MCF 10A (cell line): ENCODE measurements at regions not wholly inside any gene's neighbourhood (a gene's known extent, or its start where the extent isn't known, plus 50 kb on each side); places are given as distances from the start of the nearest gene placed in this dataset.
"Not testable (repeated sequence)": the region's sequence is repeated elsewhere in the genome, so short reads cannot be mapped to it uniquely, and the experiment has no call there.

ENCODE experiments used
- BruUV-seq: library from RNA; stranded (reverse); fragments of 400-500 nt; replicated peaks from 2 replicates; lab custom pipeline; 2021; lab: Mats Ljungman, UMichigan
- CTCF ChIA-PET: fragments of 300-600 bp; sonication (Branson Sonifier 250); formaldehyde crosslinking; extraction: SDS; loops from one replicate; lab custom pipeline; 2021; ENCODE audit warnings: antibody characterized with exemption, inconsistent platforms; lab: Yijun Ruan, JAX
- POLR2A ChIA-PET: fragments of 300-600, 350-650 bp; sonication (Branson Sonifier 250); formaldehyde crosslinking; extraction: SDS; loops from one replicate; lab custom pipeline; 2020; ENCODE audit warnings: antibody characterized with exemption, inconsistent platforms; lab: Yijun Ruan, JAX
- DNase-seq: peaks from one replicate; pipeline ENCODE4 v3.0.0-alpha.2; 2018; ENCODE audit not compliant: unreplicated experiment
- H3K27ac Mint-ChIP-seq: one replicate; pipeline ENCODE4 v1.8.0; 2022; ENCODE audit warnings: mild to moderate bottlenecking, low read depth, mixed read lengths; ENCODE audit not compliant: unreplicated experiment
- H3K27me3 Mint-ChIP-seq: one replicate; pipeline ENCODE4 v1.8.0; 2022; ENCODE audit warnings: mixed read lengths; ENCODE audit not compliant: insufficient read depth, unreplicated experiment
- H3K36me3 Mint-ChIP-seq: one replicate; pipeline ENCODE4 v1.8.0; 2022; ENCODE audit warnings: mild to moderate bottlenecking, moderate library complexity, mixed read lengths; ENCODE audit not compliant: insufficient read depth, unreplicated experiment
- H3K4me1 Mint-ChIP-seq: one replicate; pipeline ENCODE4 v1.8.0; 2022; ENCODE audit warnings: mixed read lengths; ENCODE audit not compliant: insufficient read depth, unreplicated experiment
- H3K4me3 Mint-ChIP-seq: one replicate; pipeline ENCODE4 v1.8.0; 2022; ENCODE audit warnings: mild to moderate bottlenecking, moderate library complexity, mixed read lengths; ENCODE audit not compliant: unreplicated experiment
- H3K9me3 Mint-ChIP-seq: one replicate; pipeline ENCODE4 v1.8.0; 2022; ENCODE audit warnings: mixed read lengths; ENCODE audit not compliant: unreplicated experiment
- intact Hi-C: fragments of 100-400 bp; cut with micrococcal nuclease; formaldehyde crosslinking; loops from 2 replicates; pipeline ENCODE4 v1.14.1; 2022
- TF ChIP-seq, protein P1 (sequence below): fragments of 200-600 bp; IDR thresholded peaks from one replicate; pipeline ENCODE4 v1.8.0; 2022; ENCODE audit warnings: antibody characterized with exemption, mild to moderate bottlenecking; ENCODE audit not compliant: unreplicated experiment

DNA sequence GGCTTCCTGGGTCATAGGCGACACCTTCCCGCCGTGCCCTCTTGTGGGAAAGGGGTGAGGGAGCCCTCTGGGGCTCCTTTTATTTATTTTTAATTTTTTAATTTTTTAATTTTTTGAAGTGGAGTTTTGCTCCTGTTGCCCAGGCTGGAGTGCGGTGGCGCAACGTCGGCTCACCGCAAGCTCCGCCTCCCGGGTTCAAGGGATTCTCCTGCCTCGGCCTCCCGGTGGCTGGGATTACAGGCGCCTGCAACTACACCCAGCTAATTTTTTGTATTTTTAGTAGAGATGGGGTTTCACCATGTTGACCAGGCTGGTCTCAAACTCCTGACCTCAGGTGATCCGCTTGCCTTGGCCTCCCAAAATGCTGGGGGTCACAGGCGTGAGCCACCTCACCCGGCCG lies 49.9 kb upstream of the ELFN1 start:
- BruUV-seq, H3K4me3 Mint-ChIP-seq, H3K4me1 Mint-ChIP-seq, H3K27ac Mint-ChIP-seq, H3K36me3 Mint-ChIP-seq, intact Hi-C loops, DNase-seq, POLR2A ChIA-PET: not testable (repeated sequence)
- peaks cover 11% of the 10 kb centered on the region for H3K9me3 Mint-ChIP-seq
- H3K27me3 Mint-ChIP-seq: peaks cover 32% of the 10 kb centered on the region
- CTCF ChIA-PET: interaction anchor here (0.7 kb wide), 1 partner anchor 130 kb away, joined by 3 read pairs; no protein-coding TSS in a partner anchor

DNA sequence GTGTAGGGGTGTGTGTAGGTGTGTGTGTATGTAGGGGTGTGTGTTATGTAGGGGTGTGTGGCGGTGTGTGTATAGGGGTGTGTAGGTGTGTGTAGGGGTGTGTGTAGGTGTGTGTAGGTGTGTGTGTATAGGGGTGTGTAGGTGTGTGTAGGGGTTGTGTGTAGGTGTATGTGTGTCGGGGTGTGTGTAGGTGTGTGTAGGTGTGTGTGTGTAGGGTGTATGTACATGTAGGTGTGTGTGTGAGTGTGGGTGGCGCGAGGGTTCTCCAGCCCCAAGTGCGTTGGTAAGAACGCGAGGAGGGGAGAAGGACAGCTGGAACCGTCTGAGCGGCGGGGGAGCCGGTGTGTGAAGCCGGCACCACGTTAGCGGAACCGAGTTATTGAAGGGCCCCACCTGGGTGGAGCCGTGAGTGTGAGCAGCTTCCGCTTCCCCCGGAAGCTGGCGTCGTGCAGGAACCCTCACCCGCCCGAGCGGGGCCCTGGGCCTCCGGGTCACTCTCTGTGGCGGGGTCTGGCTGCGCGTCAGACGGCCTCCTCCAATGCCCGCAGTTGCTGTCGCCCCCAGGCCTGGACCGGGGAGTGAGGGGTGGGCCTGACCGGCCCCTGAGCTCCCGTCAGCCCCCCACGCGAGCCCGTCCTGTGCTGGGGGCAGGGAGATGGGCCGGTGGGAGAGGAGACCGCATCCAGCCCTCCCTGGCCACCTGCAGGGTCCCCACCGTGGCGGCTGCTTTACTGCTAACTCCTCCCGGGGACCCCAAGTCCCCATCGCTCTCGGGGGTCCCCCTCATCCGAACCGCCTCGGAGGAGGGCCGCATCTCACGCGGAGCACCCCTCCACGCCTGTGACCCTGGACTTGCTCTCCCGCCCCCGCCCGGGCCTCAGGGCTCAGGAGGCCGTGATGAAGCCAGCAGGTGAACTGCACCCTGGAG lies 49.6 kb upstream of the PSMG3 start:
- Mint-ChIP-seq H3K4me1 (no peaks in the 10 kb centered on the region), H3K27ac (no peak overlapping the region), H3K27me3 (peaks cover 32% of the 10 kb centered on the region), H3K36me3 (no peaks in the 10 kb centered on the region), H3K4me3 (no peak overlapping the region), H3K9me3 (peaks cover 11% of the 10 kb centered on the region)
- ChIA-PET POLR2A (no interaction called here), CTCF (no interaction called here)
- BruUV-seq: no TSS peak
- no peak for DNase-seq
- intact Hi-C loops: no loop called here
- TF ChIP-seq, protein P1, sequence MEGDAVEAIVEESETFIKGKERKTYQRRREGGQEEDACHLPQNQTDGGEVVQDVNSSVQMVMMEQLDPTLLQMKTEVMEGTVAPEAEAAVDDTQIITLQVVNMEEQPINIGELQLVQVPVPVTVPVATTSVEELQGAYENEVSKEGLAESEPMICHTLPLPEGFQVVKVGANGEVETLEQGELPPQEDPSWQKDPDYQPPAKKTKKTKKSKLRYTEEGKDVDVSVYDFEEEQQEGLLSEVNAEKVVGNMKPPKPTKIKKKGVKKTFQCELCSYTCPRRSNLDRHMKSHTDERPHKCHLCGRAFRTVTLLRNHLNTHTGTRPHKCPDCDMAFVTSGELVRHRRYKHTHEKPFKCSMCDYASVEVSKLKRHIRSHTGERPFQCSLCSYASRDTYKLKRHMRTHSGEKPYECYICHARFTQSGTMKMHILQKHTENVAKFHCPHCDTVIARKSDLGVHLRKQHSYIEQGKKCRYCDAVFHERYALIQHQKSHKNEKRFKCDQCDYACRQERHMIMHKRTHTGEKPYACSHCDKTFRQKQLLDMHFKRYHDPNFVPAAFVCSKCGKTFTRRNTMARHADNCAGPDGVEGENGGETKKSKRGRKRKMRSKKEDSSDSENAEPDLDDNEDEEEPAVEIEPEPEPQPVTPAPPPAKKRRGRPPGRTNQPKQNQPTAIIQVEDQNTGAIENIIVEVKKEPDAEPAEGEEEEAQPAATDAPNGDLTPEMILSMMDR: no peak
